ENCODE measurements at regions not wholly inside any gene's neighbourhood (a gene's known extent, or its start where the extent isn't known, plus 50 kb on each side); places are given as distances from the start of the nearest gene placed in this dataset.

GRCh38 chr1:55696181-55696754 is 481.1 kb upstream of the USP24 start:
- H3K27ac Mint-ChIP-seq: no peak overlapping the region
- no peak overlapping the region for H3K4me3 Mint-ChIP-seq
- no peaks in the 10 kb centered on the region for H3K9me3 Mint-ChIP-seq (ENCODE audit: insufficient read depth)
- H3K27me3 Mint-ChIP-seq (ENCODE audit: low read depth): no peaks in the 10 kb centered on the region
- ChIA-PET CTCF (no interaction called here), POLR2A (no interaction called here)
- H3K36me3 Mint-ChIP-seq (ENCODE audit: low read depth): no peaks in the 10 kb centered on the region
- no peak for ATAC-seq
- no peak for DNase-seq
- H3K4me1 Mint-ChIP-seq (ENCODE audit: low read depth): no peaks in the 10 kb centered on the region

GRCh38 chr1:55695552-55695951 is 480.4 kb upstream of the USP24 start:
- CTCF ChIA-PET: no interaction called here
- H3K27me3 Mint-ChIP-seq (ENCODE audit: low read depth): no peaks in the 10 kb centered on the region
- POLR2A ChIA-PET: no interaction called here

GRCh38 chr1:55695151-55695550 is 480.0 kb upstream of the USP24 start:
- ATAC-seq (no peak), DNase-seq (no peak)
- H3K4me3 Mint-ChIP-seq: no peak overlapping the region
- H3K9me3 Mint-ChIP-seq (ENCODE audit: insufficient read depth): no peaks in the 10 kb centered on the region
- H3K4me1 Mint-ChIP-seq (ENCODE audit: low read depth): no peaks in the 10 kb centered on the region
- no peak overlapping the region for H3K27ac Mint-ChIP-seq
- H3K27me3 Mint-ChIP-seq (ENCODE audit: low read depth): no peaks in the 10 kb centered on the region
- no peaks in the 10 kb centered on the region for H3K36me3 Mint-ChIP-seq (ENCODE audit: low read depth)
- CTCF ChIA-PET: no interaction called here
- POLR2A ChIA-PET: no interaction called here

More at GRCh38 chr1:55695552-55695951, 480.4 kb upstream of the USP24 start:
- ATAC-seq: no peak
- Mint-ChIP-seq H3K36me3 (ENCODE audit: low read depth) (no peaks in the 10 kb centered on the region), H3K4me3 (no peak overlapping the region), H3K27ac (no peak overlapping the region), H3K9me3 (ENCODE audit: insufficient read depth) (no peaks in the 10 kb centered on the region), H3K4me1 (ENCODE audit: low read depth) (no peaks in the 10 kb centered on the region)
- no peak for DNase-seq

- H3K27me3 Mint-ChIP-seq (ENCODE audit: low read depth): no peaks in the 10 kb centered on the region
- ATAC-seq (no peak), DNase-seq (no peak)
- CTCF ChIA-PET: no interaction called here
- H3K36me3 Mint-ChIP-seq (ENCODE audit: low read depth): no peaks in the 10 kb centered on the region
- no peaks in the 10 kb centered on the region for H3K9me3 Mint-ChIP-seq (ENCODE audit: insufficient read depth)
- POLR2A ChIA-PET: no interaction called here
- no peaks in the 10 kb centered on the region for H3K4me1 Mint-ChIP-seq (ENCODE audit: low read depth)
- no peak overlapping the region for H3K4me3 Mint-ChIP-seq
- H3K27ac Mint-ChIP-seq: no peak overlapping the region
Measured at GRCh38 chr1:55694310-55694801, 479.2 kb upstream of the USP24 start.

- no peaks in the 10 kb centered on the region for H3K9me3 Mint-ChIP-seq (ENCODE audit: insufficient read depth)
- ChIA-PET POLR2A (no interaction called here), CTCF (no interaction called here)
- no peak overlapping the region for H3K27ac Mint-ChIP-seq
- H3K36me3 Mint-ChIP-seq (ENCODE audit: low read depth): no peaks in the 10 kb centered on the region
- ATAC-seq (no peak), DNase-seq (no peak)
- no peak overlapping the region for H3K4me3 Mint-ChIP-seq
- H3K27me3 Mint-ChIP-seq (ENCODE audit: low read depth): no peaks in the 10 kb centered on the region
- no peaks in the 10 kb centered on the region for H3K4me1 Mint-ChIP-seq (ENCODE audit: low read depth)
Measured at GRCh38 chr1:55692726-55693125, 477.6 kb upstream of the USP24 start.

GRCh38 chr1:55690366-55690765 is 475.2 kb upstream of the USP24 start:
- no peaks in the 10 kb centered on the region for H3K27me3 Mint-ChIP-seq (ENCODE audit: low read depth)

GRCh38 chr1:55689800-55690199 is 474.6 kb upstream of the USP24 start:
- no peaks in the 10 kb centered on the region for H3K4me1 Mint-ChIP-seq (ENCODE audit: low read depth)
- no peak for ATAC-seq
- no peak overlapping the region for H3K4me3 Mint-ChIP-seq
- POLR2A ChIA-PET: no interaction called here
- CTCF ChIA-PET: no interaction called here
- no peaks in the 10 kb centered on the region for H3K9me3 Mint-ChIP-seq (ENCODE audit: insufficient read depth)
- no peak for DNase-seq
- H3K36me3 Mint-ChIP-seq (ENCODE audit: low read depth): no peaks in the 10 kb centered on the region
- H3K27me3 Mint-ChIP-seq (ENCODE audit: low read depth): no peaks in the 10 kb centered on the region
- no peak overlapping the region for H3K27ac Mint-ChIP-seq

More at GRCh38 chr1:55690366-55690765, 475.2 kb upstream of the USP24 start:
- H3K9me3 Mint-ChIP-seq (ENCODE audit: insufficient read depth): no peaks in the 10 kb centered on the region
- ATAC-seq (no peak), DNase-seq (no peak)
- no peaks in the 10 kb centered on the region for H3K36me3 Mint-ChIP-seq (ENCODE audit: low read depth)
- no peak overlapping the region for H3K4me3 Mint-ChIP-seq
- H3K27ac Mint-ChIP-seq: no peak overlapping the region
- ChIA-PET CTCF (no interaction called here), POLR2A (no interaction called here)
- no peaks in the 10 kb centered on the region for H3K4me1 Mint-ChIP-seq (ENCODE audit: low read depth)

GRCh38 chr1:55685560-55685959 is 470.4 kb upstream of the USP24 start:
- ChIA-PET CTCF (no interaction called here), POLR2A (no interaction called here)
- ATAC-seq (no peak), DNase-seq (no peak)
- Mint-ChIP-seq H3K9me3 (ENCODE audit: insufficient read depth) (no peaks in the 10 kb centered on the region), H3K27ac (no peak overlapping the region), H3K4me3 (no peak overlapping the region), H3K36me3 (ENCODE audit: low read depth) (no peaks in the 10 kb centered on the region), H3K27me3 (ENCODE audit: low read depth) (no peaks in the 10 kb centered on the region), H3K4me1 (ENCODE audit: low read depth) (no peaks in the 10 kb centered on the region)

GRCh38 chr1:55684131-55684650 is 469.0 kb upstream of the USP24 start:
- DNase-seq (no peak), ATAC-seq (no peak)
- Mint-ChIP-seq H3K4me3 (no peak overlapping the region), H3K36me3 (ENCODE audit: low read depth) (no peaks in the 10 kb centered on the region), H3K9me3 (ENCODE audit: insufficient read depth) (no peaks in the 10 kb centered on the region), H3K27me3 (ENCODE audit: low read depth) (no peaks in the 10 kb centered on the region), H3K4me1 (ENCODE audit: low read depth) (no peaks in the 10 kb centered on the region), H3K27ac (no peak overlapping the region)
- ChIA-PET POLR2A (no interaction called here), CTCF (no interaction called here)

- no peak overlapping the region for H3K4me3 Mint-ChIP-seq
- CTCF ChIA-PET: no interaction called here
- no peaks in the 10 kb centered on the region for H3K4me1 Mint-ChIP-seq (ENCODE audit: low read depth)
- no peak for DNase-seq
- no peak overlapping the region for H3K27ac Mint-ChIP-seq
- no peaks in the 10 kb centered on the region for H3K36me3 Mint-ChIP-seq (ENCODE audit: low read depth)
- H3K27me3 Mint-ChIP-seq (ENCODE audit: low read depth): no peaks in the 10 kb centered on the region
- ATAC-seq: no peak
- no peaks in the 10 kb centered on the region for H3K9me3 Mint-ChIP-seq (ENCODE audit: insufficient read depth)
- POLR2A ChIA-PET: no interaction called here
Measured at GRCh38 chr1:55682198-55682597, 467.0 kb upstream of the USP24 start.

- ATAC-seq: no peak
- no peak overlapping the region for H3K4me3 Mint-ChIP-seq
- H3K36me3 Mint-ChIP-seq (ENCODE audit: low read depth): no peaks in the 10 kb centered on the region
- no peak for DNase-seq
- H3K27me3 Mint-ChIP-seq (ENCODE audit: low read depth): no peaks in the 10 kb centered on the region
- H3K4me1 Mint-ChIP-seq (ENCODE audit: low read depth): no peaks in the 10 kb centered on the region
- ChIA-PET CTCF (no interaction called here), POLR2A (no interaction called here)
- H3K27ac Mint-ChIP-seq: no peak overlapping the region
- H3K9me3 Mint-ChIP-seq (ENCODE audit: insufficient read depth): no peaks in the 10 kb centered on the region
Measured at GRCh38 chr1:55679971-55680370, 464.8 kb upstream of the USP24 start.

- Mint-ChIP-seq H3K27me3 (ENCODE audit: low read depth) (no peaks in the 10 kb centered on the region), H3K36me3 (ENCODE audit: low read depth) (no peaks in the 10 kb centered on the region), H3K4me1 (ENCODE audit: low read depth) (no peaks in the 10 kb centered on the region), H3K9me3 (ENCODE audit: insufficient read depth) (no peaks in the 10 kb centered on the region), H3K27ac (no peak overlapping the region), H3K4me3 (no peak overlapping the region)
- DNase-seq: no peak
- no peak for ATAC-seq
- POLR2A ChIA-PET: no interaction called here
- CTCF ChIA-PET: no interaction called here
Measured at GRCh38 chr1:55673416-55673815, 458.3 kb upstream of the USP24 start.

GRCh38 chr1:55670331-55671082 is 455.3 kb upstream of the USP24 start:
- Mint-ChIP-seq H3K4me1 (ENCODE audit: low read depth) (no peaks in the 10 kb centered on the region), H3K27ac (no peak overlapping the region), H3K9me3 (ENCODE audit: insufficient read depth) (no peaks in the 10 kb centered on the region), H3K36me3 (ENCODE audit: low read depth) (no peaks in the 10 kb centered on the region), H3K4me3 (no peak overlapping the region), H3K27me3 (ENCODE audit: low read depth) (no peaks in the 10 kb centered on the region)
- ChIA-PET POLR2A (no interaction called here), CTCF (no interaction called here)
- ATAC-seq (no peak), DNase-seq (no peak)

All from activated CD8-positive, alpha-beta T cell treated with anti-CD3 and anti-CD28 coated beads, Interleukin-2, amount 10 ng/mL, durations not matched to agents 7 days and 5 days (primary cell).